Endothelial cell of umbilical vein (primary cell): ENCODE measurements at regions not wholly inside any gene's neighbourhood (a gene's known extent, or its start where the extent isn't known, plus 50 kb on each side); places are given as distances from the start of the nearest gene placed in this dataset.

ENCODE experiments used
- BruUV-seq: library from RNA; stranded (reverse); fragments of 400-500 nt; replicated peaks from 2 replicates; lab custom pipeline; 2021; lab: Mats Ljungman, UMichigan
- CTCF ChIA-PET: fragments of 300-600, 350-600 bp; sonication (Branson Sonifier 250); formaldehyde crosslinking; loops from one replicate; lab custom pipeline; 2021; ENCODE audit warnings: antibody characterized with exemption, inconsistent platforms; lab: Charles Lee
- POLR2A ChIA-PET: fragments of 300-600, 350-600 bp; sonication (Branson Sonifier 250); formaldehyde crosslinking; loops from one replicate; lab custom pipeline; 2021; ENCODE audit warnings: antibody characterized with exemption, inconsistent platforms; lab: Charles Lee
- DNase-seq: peaks from one replicate; pipeline ENCODE4 v3.0.0-alpha.2; 2011; ENCODE audit warnings: low read depth, low spot score
- FAIRE-seq: peaks from 2 replicates; lab custom pipeline; 2011; peaks lifted over from hg19 to GRCh38; lab: Jason Lieb, UNC
- H2AFZ ChIP-seq: 2 replicates; pipeline ENCODE4 v1.6.0; 2012; ENCODE audit warnings: low read depth, low read length, control low read depth, inconsistent platforms
- H3K27ac ChIP-seq: 2 replicates; pipeline ENCODE4 v1.5.1; 2011; ENCODE audit warnings: low read depth, mild to moderate bottlenecking, control low read depth, low read length, moderate library complexity; ENCODE audit not compliant: insufficient read depth
- H3K27me3 ChIP-seq, 2 experiments: 2 replicates each; pipeline versions ENCODE4 v1.6.0 to v1.6.1; 2011; ENCODE audit warnings: low read length in 2 of 2, mixed read lengths in 1 of 2; ENCODE audit not compliant: control insufficient read depth in 2 of 2, insufficient read depth in 2 of 2
- H3K36me3 ChIP-seq, 2 experiments: 2 replicates in 1 of 2; 3 replicates in 1 of 2; pipeline ENCODE4 v1.5.1; 2011; ENCODE audit warnings: low read length in 2 of 2, mild to moderate bottlenecking in 1 of 2, moderate library complexity in 1 of 2; ENCODE audit not compliant: control insufficient read depth in 2 of 2, insufficient read depth in 2 of 2; ENCODE audit errors: extremely low read depth in 1 of 2
- H3K4me1 ChIP-seq: 3 replicates; pipeline ENCODE4 v1.5.1; 2011; ENCODE audit warnings: mild to moderate bottlenecking, low read length; ENCODE audit not compliant: control insufficient read depth, insufficient read depth; ENCODE audit errors: extremely low read depth
- H3K4me2 ChIP-seq: 2 replicates; pipeline ENCODE4 v1.6.1; 2011; ENCODE audit warnings: low read length, control low read depth, mixed read lengths; ENCODE audit not compliant: insufficient read depth
- H3K4me3 ChIP-seq, 3 experiments: fragments of 200-600 bp in 1 of 3; sonication (generic), shearing (Covaris generic) in 1 of 3; replicated peaks in 1 of 3; 2 replicates each; pipeline ENCODE4 v1.5.1; 2011 to 2016; ENCODE audit warnings: control low read depth in 3 of 3, low read length in 3 of 3, mild to moderate bottlenecking in 2 of 3, inconsistent platforms in 1 of 3, low read depth in 1 of 3, moderate library complexity in 1 of 3; ENCODE audit not compliant: insufficient read depth in 1 of 3
- H3K79me2 ChIP-seq: 2 replicates; pipeline ENCODE4 v1.6.0; 2012; ENCODE audit warnings: low read length, inconsistent platforms; ENCODE audit not compliant: control insufficient read depth, insufficient read depth
- H3K9ac ChIP-seq: replicated peaks from 2 replicates; pipeline ENCODE3; 2011; ENCODE audit warnings: low read length, control low read depth; ENCODE audit not compliant: insufficient read depth; ENCODE audit errors: extremely low read depth
- H3K9me1 ChIP-seq: replicated peaks from 3 replicates; pipeline ENCODE4 v1.6.0; 2011; ENCODE audit warnings: mild to moderate bottlenecking, low read length; ENCODE audit not compliant: control insufficient read depth, insufficient read depth; ENCODE audit errors: extremely low read depth
- H3K9me3 ChIP-seq: replicated peaks from 2 replicates; pipeline ENCODE4 v1.5.1; 2012; ENCODE audit warnings: low read length, inconsistent platforms; ENCODE audit not compliant: control insufficient read depth, insufficient read depth
- H4K20me1 ChIP-seq: replicated peaks from 2 replicates; pipeline ENCODE3; 2011; ENCODE audit warnings: mild to moderate bottlenecking, low read length; ENCODE audit not compliant: control insufficient read depth, insufficient read depth; ENCODE audit errors: extremely low read depth
- CTCF ChIP-seq, 2 donors: IDR thresholded peaks; 1 replicate in 1 of 2; 2 replicates in 1 of 2; pipeline ENCODE4 v1.5.1; 2011; ENCODE audit warnings: low read length in 2 of 2, mild to moderate bottlenecking in 2 of 2, moderate library complexity in 2 of 2, control low read depth in 1 of 2, inconsistent platforms in 1 of 2, low read depth in 1 of 2; ENCODE audit not compliant: insufficient read depth in 1 of 2; ENCODE audit errors: extremely low read depth in 1 of 2
- EZH2 ChIP-seq: IDR thresholded peaks from 2 replicates; pipeline ENCODE4 v1.6.1; 2012; ENCODE audit warnings: borderline replicate concordance, low read depth, mild to moderate bottlenecking, moderate library complexity, low read length, inconsistent platforms; ENCODE audit not compliant: severe bottlenecking
- FOS ChIP-seq: IDR thresholded peaks from 2 replicates; pipeline ENCODE4 v1.6.1; 2011; ENCODE audit warnings: mild to moderate bottlenecking, low read length, moderate library complexity, borderline replicate concordance; ENCODE audit not compliant: insufficient read depth
- GATA2 ChIP-seq: IDR thresholded peaks from 2 replicates; pipeline ENCODE4 v1.7.0; 2011; ENCODE audit warnings: low read depth, mild to moderate bottlenecking, moderate library complexity, mixed read lengths, low read length; ENCODE audit not compliant: insufficient read length, insufficient read depth
- JUN ChIP-seq: IDR thresholded peaks from 2 replicates; pipeline ENCODE4 v1.6.1; 2011; ENCODE audit warnings: borderline replicate concordance, low read depth; ENCODE audit not compliant: insufficient read length, insufficient read depth
- MAX ChIP-seq: IDR thresholded peaks from 2 replicates; pipeline ENCODE4 v1.6.1; 2011; ENCODE audit not compliant: insufficient read depth, insufficient read length
- MYC ChIP-seq: IDR thresholded peaks from one replicate; pipeline ENCODE4 v1.6.1; 2011; ENCODE audit warnings: mild to moderate bottlenecking, low read depth, low read length
- POLR2A ChIP-seq: IDR thresholded peaks from 2 replicates; pipeline ENCODE4 v1.6.1; 2012; ENCODE audit warnings: low read depth, mild to moderate bottlenecking, control low read depth, low read length
- POLR2AphosphoS5 ChIP-seq: IDR thresholded peaks from 2 replicates; pipeline ENCODE4 v1.6.1; 2012; ENCODE audit warnings: low read depth, mild to moderate bottlenecking, control low read depth, low read length, moderate library complexity; ENCODE audit not compliant: insufficient read depth
- dilution Hi-C: fragments of 300-500 bp; cut with MboI; formaldehyde crosslinking; loops from one replicate; pipeline ENCODE4 v1.15.0; 2019; ENCODE audit warnings: low sequenced_read_pairs; ENCODE audit not compliant: extremely low pct_ligation_motif_present
- intact Hi-C: fragments of 100-400 bp; cut with micrococcal nuclease; formaldehyde crosslinking; loops from one replicate; pipeline ENCODE4 v1.10.0; 2022

- BruUV-seq, result no TSS peak
- TF ChIP-seq JUN, result no peak
Observed at GRCh38 chr14:22477569-22478194, 111.3 kb downstream of the DAD1 start.

DNA sequence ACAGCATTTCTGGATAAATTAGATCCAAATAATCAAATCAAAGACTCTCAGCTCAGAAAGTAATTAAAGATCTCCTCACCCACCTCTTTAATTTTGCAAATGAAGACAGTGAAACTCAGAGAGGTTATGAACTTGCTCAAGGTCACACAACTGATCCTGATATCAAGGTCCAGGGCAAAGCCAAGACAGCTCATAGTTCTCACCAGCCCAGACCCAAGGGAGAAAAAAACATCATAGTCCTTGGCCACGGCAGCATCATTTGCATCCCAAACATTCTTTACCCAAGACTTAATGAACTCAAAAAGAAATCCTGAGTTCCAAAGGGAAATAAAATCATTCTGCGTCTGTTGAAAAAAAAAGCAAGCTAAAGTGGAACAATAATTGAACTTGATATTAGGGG lies 112.1 kb downstream of the DAD1 start:
- H4K20me1 ChIP-seq, result no peaks in the 10 kb centered on the region
- no peak overlapping the region for H3K27ac ChIP-seq
- H3K4me3 ChIP-seq, result no peak overlapping the region
- no peak for FAIRE-seq
- no peak overlapping the region for H3K4me2 ChIP-seq
- BruUV-seq, result no TSS peak
- H3K4me1 ChIP-seq, result peaks cover 20% of the 10 kb centered on the region
- ChIA-PET POLR2A (no interaction called here), CTCF (interaction anchor here (0.6 to 1.1 kb wide), 5 partner anchors 10 to 176 kb away, joined by 3 to 4 read pairs (median 3); no protein-coding TSS in a partner anchor)
- H3K9ac ChIP-seq, result no peak overlapping the region
- DNase-seq, result no peak
- dilution Hi-C loops (no loop called here), intact Hi-C loops (loop anchor here (10.0 kb wide), 1 partner anchor 378 kb away; no protein-coding TSS in a partner anchor)
- no peak overlapping the region for H2AFZ ChIP-seq
- H3K27me3 ChIP-seq, result peaks cover 2 to 13% of the 10 kb centered on the region in 2 experiments
- no peaks in the 10 kb centered on the region for H3K9me1 ChIP-seq
- TF ChIP-seq CTCF (IDR thresholded peaks at IDR 0.05; ENCODE audit: extremely low read depth in 1 of 2, insufficient read depth in 1 of 2, low read depth in 1 of 2, low read length in 2 of 2) (no peak), MAX (no peak), FOS (no peak), EZH2 (no peak), MYC (no peak), GATA2 (no peak), POLR2A (no peak), JUN (no peak), POLR2AphosphoS5 (no peak)
- no peaks in the 10 kb centered on the region for H3K36me3 ChIP-seq
- no peaks in the 10 kb centered on the region for H3K9me3 ChIP-seq
- H3K79me2 ChIP-seq, result no peaks in the 10 kb centered on the region

More at GRCh38 chr14:22477569-22478194, 111.3 kb downstream of the DAD1 start:
- no peak overlapping the region for H3K4me2 ChIP-seq
- no peak overlapping the region for H2AFZ ChIP-seq
- ChIA-PET POLR2A (no interaction called here), CTCF (interaction anchor here (0.6 to 1.1 kb wide), 6 partner anchors 11 to 175 kb away, joined by 3 to 4 read pairs (median 3); no protein-coding TSS in a partner anchor)
- no peaks in the 10 kb centered on the region for H3K9me3 ChIP-seq
- no peaks in the 10 kb centered on the region for H3K36me3 ChIP-seq
- no peak overlapping the region for H3K27ac ChIP-seq
- dilution Hi-C loops (no loop called here), intact Hi-C loops (loop anchor here (10.0 kb wide), 1 partner anchor 377 kb away; no protein-coding TSS in a partner anchor)
- DNase-seq (no peak), FAIRE-seq (no peak)
- H3K4me1 ChIP-seq, result peaks cover 20% of the 10 kb centered on the region
- no peaks in the 10 kb centered on the region for H3K79me2 ChIP-seq
- no peaks in the 10 kb centered on the region for H4K20me1 ChIP-seq
- peaks cover 2 to 17% of the 10 kb centered on the region in 2 experiments for H3K27me3 ChIP-seq
- no peak overlapping the region for H3K9ac ChIP-seq
- no peaks in the 10 kb centered on the region for H3K9me1 ChIP-seq
- no peak overlapping the region for H3K4me3 ChIP-seq
